Tibial artery (tissue), 4 donors: ENCODE measurements at regions not wholly inside any gene's neighbourhood (a gene's known extent, or its start where the extent isn't known, plus 50 kb on each side); places are given as distances from the start of the nearest gene placed in this dataset.

Source experiments
- DNase-seq, 2 donors: peaks; one replicate each; pipeline ENCODE4 v3.0.0-alpha.2; 2019
- H3K27ac ChIP-seq, 2 donors: fragments of 200-600 bp; sonication (generic) in 1 of 2; 1 replicate in 1 of 2; 2 replicates in 1 of 2; pipeline ENCODE4 v1.5.1; 2018 to 2019; ENCODE audit warnings: mild to moderate bottlenecking in 1 of 2
- H3K27me3 ChIP-seq, 2 donors: fragments of 200-600 bp; sonication (generic) in 1 of 2; one replicate each; pipeline versions ENCODE4 v1.5.1 to v1.6.0; 2016 to 2019
- H3K36me3 ChIP-seq, 3 donors: fragments of 200-600 bp; sonication (generic) in 2 of 3; one replicate each; pipeline ENCODE4 v1.5.1; 2016 to 2019; ENCODE audit warnings: mild to moderate bottlenecking in 2 of 3
- H3K4me1 ChIP-seq, 4 donors: fragments of 200-600 bp; sonication (generic) in 2 of 4; 1 replicate in 3 of 4; 2 replicates in 1 of 4; pipeline ENCODE4 v1.5.1; 2016 to 2019
- H3K4me3 ChIP-seq, 2 donors: fragments of 200-600 bp; sonication (generic) in 1 of 2; 1 replicate in 1 of 2; 2 replicates in 1 of 2; pipeline ENCODE4 v1.5.1; 2018 to 2019; ENCODE audit warnings: mild to moderate bottlenecking in 2 of 2
- H3K9me3 ChIP-seq, 3 donors: fragments of 200-600 bp; sonication (generic) in 1 of 3; one replicate each; pipeline ENCODE4 v1.5.1; 2016 to 2019
- CTCF ChIP-seq, 2 experiments: fragments of 200-600 bp in 1 of 2; fragments of 450-650 bp in 1 of 2; IDR thresholded peaks; one replicate each; pipeline ENCODE4 v1.5.1; 2017 to 2019; ENCODE audit warnings: antibody characterized with exemption in 2 of 2, mild to moderate bottlenecking in 1 of 2, moderate library complexity in 1 of 2
- intact Hi-C: fragments of 100-400 bp; cut with DNase I; formaldehyde crosslinking; loops from one replicate; pipeline ENCODE4 v1.15.0; 2023; ENCODE audit warnings: low total_unique reads

- Histone ChIP-seq H3K9me3 (no peaks in the 10 kb centered on the region), H3K4me3 (no peak overlapping the region), H3K27me3 (no peaks in the 10 kb centered on the region), H3K4me1 (peaks cover 0 to 31% (median 18%) of the 10 kb centered on the region in 4 donors), H3K27ac (no peak overlapping the region), H3K36me3 (no peaks in the 10 kb centered on the region)
- no peak for TF ChIP-seq CTCF (IDR thresholded peaks at IDR 0.05)
- DNase-seq, result no peak
- intact Hi-C loops, result no loop called here
These were observed 105.4 kb upstream of the ZMIZ1 start for GRCh38 chr10:78963074-78964034.

- Histone ChIP-seq H3K36me3 (no peaks in the 10 kb centered on the region), H3K27ac (no peak overlapping the region), H3K27me3 (no peaks in the 10 kb centered on the region), H3K4me1 (peaks cover 0 to 31% (median 18%) of the 10 kb centered on the region in 4 donors), H3K4me3 (no peak overlapping the region), H3K9me3 (no peaks in the 10 kb centered on the region)
- intact Hi-C loops, result no loop called here
- DNase-seq, result no peak
- no peak for TF ChIP-seq CTCF (IDR thresholded peaks at IDR 0.05)
These were observed 104.4 kb upstream of the ZMIZ1 start for GRCh38 chr10:78964274-78964951.

- Histone ChIP-seq H3K36me3 (no peaks in the 10 kb centered on the region), H3K4me1 (peaks cover 0 to 28% (median 13%) of the 10 kb centered on the region in 4 donors), H3K9me3 (no peaks in the 10 kb centered on the region), H3K27me3 (no peaks in the 10 kb centered on the region), H3K27ac (no peak overlapping the region), H3K4me3 (no peak overlapping the region)
- peak in 1 of 2 donors; percentile 79 for DNase-seq
- no peak for TF ChIP-seq CTCF (IDR thresholded peaks at IDR 0.05)
- intact Hi-C loops, result no loop called here
These were observed 103.7 kb upstream of the ZMIZ1 start for GRCh38 chr10:78964952-78965633.

GRCh38 chr10:78966182-78966787, 102.5 kb upstream of the ZMIZ1 start:
- no peak for TF ChIP-seq CTCF (IDR thresholded peaks at IDR 0.05)
- intact Hi-C loops, result no loop called here
- Histone ChIP-seq H3K27ac (no peak overlapping the region), H3K4me3 (no peak overlapping the region), H3K9me3 (no peaks in the 10 kb centered on the region), H3K36me3 (no peaks in the 10 kb centered on the region), H3K4me1 (peaks cover 0 to 16% (median 4%) of the 10 kb centered on the region in 4 donors), H3K27me3 (no peaks in the 10 kb centered on the region)
- no peak for DNase-seq

GRCh38 chr10:78966844-78967488, 101.8 kb upstream of the ZMIZ1 start:
- DNase-seq, result no peak
- H3K27ac ChIP-seq, result no peak overlapping the region
- no peaks in the 10 kb centered on the region for H3K36me3 ChIP-seq
- intact Hi-C loops, result no loop called here
- H3K4me1 ChIP-seq, result peaks cover 0 to 16% (median 7%) of the 10 kb centered on the region in 4 donors
- no peaks in the 10 kb centered on the region for H3K27me3 ChIP-seq
- TF ChIP-seq CTCF (IDR thresholded peaks at IDR 0.05), result no peak
- H3K9me3 ChIP-seq, result no peaks in the 10 kb centered on the region
- no peak overlapping the region for H3K4me3 ChIP-seq
